ENCODE measurements at regions not wholly inside any gene's neighbourhood (a gene's known extent, or its start where the extent isn't known, plus 50 kb on each side); places are given as distances from the start of the nearest gene placed in this dataset.

GRCh38 chr1:38524025-38524641 lies 335.4 kb downstream of the RRAGC start:
- no peak for TF ChIP-seq CTCF (IDR thresholded peaks at IDR 0.05; ENCODE audit: low read length)
- no peak for TF ChIP-seq EZH2 (IDR thresholded peaks at IDR 0.05; ENCODE audit: borderline replicate concordance, low read length)

Measured in OCI-LY1 (cell line).